ENCODE measurements at regions not wholly inside any gene's neighbourhood (a gene's known extent, or its start where the extent isn't known, plus 50 kb on each side); places are given as distances from the start of the nearest gene placed in this dataset.

DNA sequence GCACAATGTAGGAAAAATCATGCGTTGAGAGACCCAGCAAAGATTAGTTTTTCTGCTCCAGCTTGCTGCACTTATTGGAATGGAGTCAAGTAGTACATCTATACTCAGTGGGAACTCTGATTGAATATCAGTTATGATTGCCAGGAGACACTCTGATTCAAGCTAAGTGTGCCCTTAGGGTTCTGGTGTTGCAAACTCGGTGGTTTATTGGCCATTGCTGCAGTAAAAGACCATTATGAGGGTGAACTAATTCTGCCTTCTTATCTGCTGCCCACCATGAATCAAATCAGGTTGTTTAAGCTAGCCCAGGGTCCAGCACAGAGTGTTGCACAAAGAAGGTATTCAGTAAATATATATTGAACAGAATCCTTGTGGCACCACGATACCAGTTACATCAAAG, 74.8 kb upstream of the GLS start:
- TF ChIP-seq CTCF (IDR thresholded peaks at IDR 0.05) (no peak), POLR2A (IDR thresholded peaks at IDR 0.05) (no peak)
